CD4-positive, alpha-beta T cell (primary cell): ENCODE measurements at regions not wholly inside any gene's neighbourhood (a gene's known extent, or its start where the extent isn't known, plus 50 kb on each side); places are given as distances from the start of the nearest gene placed in this dataset.

ENCODE experiments used
- ATAC-seq: fragments of 200-7000 bp; cut with Tn5 transposase; one replicate; pipeline ENCODE4 v1.10.0; 2022; ENCODE audit warnings: mild to moderate bottlenecking; ENCODE audit not compliant: poor library complexity
- CTCF ChIA-PET: fragments of 350-600 bp; sonication (Branson Sonifier 250); formaldehyde crosslinking; loops from one replicate; lab custom pipeline; 2021; ENCODE audit warnings: antibody characterized with exemption, inconsistent platforms; lab: Charles Lee
- POLR2A ChIA-PET: fragments of 350-600 bp; sonication (Branson Sonifier 250); formaldehyde crosslinking; loops from one replicate; lab custom pipeline; 2021; ENCODE audit warnings: antibody characterized with exemption, inconsistent platforms; lab: Charles Lee
- DNase-seq, 14 experiments: peaks; one replicate each; pipeline ENCODE4 v3.0.0-alpha.2; 2013 to 2020; ENCODE audit warnings: mixed read lengths in 2 of 14
- H3K27ac ChIP-seq, 2 donors: one replicate each; pipeline versions ENCODE4 v1.5.1 to v1.7.0; 2013; ENCODE audit warnings: low read length in 2 of 2, low read depth in 1 of 2, mild to moderate bottlenecking in 1 of 2
- H3K27me3 ChIP-seq, 2 experiments: 1 replicate in 1 of 2; 2 replicates in 1 of 2; pipeline versions ENCODE4 v1.6.1 to v1.7.0; 2013; ENCODE audit warnings: low read length in 2 of 2, control low read depth in 1 of 2, mild to moderate bottlenecking in 1 of 2, moderate library complexity in 1 of 2; ENCODE audit not compliant: insufficient read depth in 2 of 2, control insufficient read depth in 1 of 2
- H3K36me3 ChIP-seq: one replicate; pipeline ENCODE4 v1.6.1; 2013; ENCODE audit warnings: low read length, control low read depth; ENCODE audit not compliant: insufficient read depth
- H3K4me1 ChIP-seq: one replicate; pipeline ENCODE4 v1.6.1; 2013; ENCODE audit warnings: low read length, control low read depth; ENCODE audit not compliant: insufficient read depth
- H3K4me3 ChIP-seq: one replicate; pipeline ENCODE4 v1.5.1; 2013; ENCODE audit warnings: mild to moderate bottlenecking, low read length, moderate library complexity
- H3K9me3 ChIP-seq, 2 experiments: 1 replicate in 1 of 2; 2 replicates in 1 of 2; pipeline versions ENCODE4 v1.6.1 to v1.7.0; 2013; ENCODE audit warnings: low read length in 2 of 2, mild to moderate bottlenecking in 2 of 2, control low read depth in 1 of 2, moderate library complexity in 1 of 2; ENCODE audit not compliant: control insufficient read depth in 1 of 2, insufficient read depth in 1 of 2
- H3K27ac Mint-ChIP-seq: one replicate; pipeline ENCODE4 v1.8.0; 2020; ENCODE audit warnings: mixed read lengths
- H3K27me3 Mint-ChIP-seq: one replicate; pipeline ENCODE4 v1.8.0; 2021; ENCODE audit warnings: mixed read lengths
- H3K36me3 Mint-ChIP-seq: one replicate; pipeline ENCODE4 v1.8.0; 2021; ENCODE audit warnings: low read depth, mixed read lengths
- H3K4me1 Mint-ChIP-seq: one replicate; pipeline ENCODE4 v1.8.0; 2021; ENCODE audit warnings: low read depth, mixed read lengths
- H3K4me3 Mint-ChIP-seq: one replicate; pipeline ENCODE4 v1.8.0; 2020; ENCODE audit warnings: mild to moderate bottlenecking, mixed read lengths
- H3K9me3 Mint-ChIP-seq: one replicate; pipeline ENCODE4 v1.8.0; 2020; ENCODE audit warnings: mixed read lengths
- intact Hi-C, 2 experiments: fragments of 100-400 bp; cut with DNase I in 1 of 2; cut with micrococcal nuclease in 1 of 2; formaldehyde crosslinking; loops; one replicate each; pipeline versions ENCODE4 v1.15.1 to v1.9.0; 2023 to 2025; cut with DNase I, micrococcal nuclease
- TF ChIP-seq, protein P1 (sequence below): fragments of 200-600 bp; IDR thresholded peaks from one replicate; pipeline ENCODE4 v1.8.0; 2022; ENCODE audit warnings: antibody characterized with exemption, mild to moderate bottlenecking

GRCh38 chr11:134584706-134585445 lies 172.8 kb upstream of the B3GAT1 start:
- peaks cover 38% of the 10 kb centered on the region for H3K27me3 Mint-ChIP-seq

DNA sequence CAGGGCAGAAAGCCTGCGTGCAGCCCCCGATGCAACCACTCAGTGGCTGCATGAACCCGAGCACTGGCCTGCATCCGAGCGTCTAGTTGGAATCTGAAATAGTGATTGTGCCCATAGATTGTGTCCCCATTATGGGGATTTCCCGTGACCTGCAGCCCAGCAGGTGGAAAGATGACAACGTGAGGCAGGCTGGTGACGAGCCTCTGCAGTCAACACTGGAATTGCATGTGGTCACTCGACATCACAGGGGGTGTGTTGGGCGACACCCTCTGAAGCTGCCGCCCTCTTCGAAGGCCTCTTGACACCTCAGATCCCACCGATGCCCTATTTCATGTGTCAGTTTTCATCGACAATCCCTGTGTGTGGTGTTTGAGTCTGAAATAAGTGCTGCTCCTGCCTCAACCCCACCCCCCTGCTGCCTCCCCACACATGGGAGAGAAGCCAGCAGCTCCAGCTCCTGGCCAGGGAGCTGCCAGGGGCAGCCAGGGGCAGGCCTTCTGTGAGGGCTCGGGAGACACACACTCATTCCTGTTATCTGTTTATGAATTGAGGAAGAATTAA lies 172.0 kb upstream of the B3GAT1 start:
- no peaks in the 10 kb centered on the region for H3K9me3 Mint-ChIP-seq
- Histone ChIP-seq H3K36me3 (no peaks in the 10 kb centered on the region), H3K9me3 (peaks cover 0 to 6% of the 10 kb centered on the region in 2 experiments), H3K4me1 (no peaks in the 10 kb centered on the region), H3K4me3 (no peak overlapping the region), H3K27ac (no peak overlapping the region), H3K27me3 (peaks cover 0 to 7% of the 10 kb centered on the region in 2 experiments)
- TF ChIP-seq, protein P1, sequence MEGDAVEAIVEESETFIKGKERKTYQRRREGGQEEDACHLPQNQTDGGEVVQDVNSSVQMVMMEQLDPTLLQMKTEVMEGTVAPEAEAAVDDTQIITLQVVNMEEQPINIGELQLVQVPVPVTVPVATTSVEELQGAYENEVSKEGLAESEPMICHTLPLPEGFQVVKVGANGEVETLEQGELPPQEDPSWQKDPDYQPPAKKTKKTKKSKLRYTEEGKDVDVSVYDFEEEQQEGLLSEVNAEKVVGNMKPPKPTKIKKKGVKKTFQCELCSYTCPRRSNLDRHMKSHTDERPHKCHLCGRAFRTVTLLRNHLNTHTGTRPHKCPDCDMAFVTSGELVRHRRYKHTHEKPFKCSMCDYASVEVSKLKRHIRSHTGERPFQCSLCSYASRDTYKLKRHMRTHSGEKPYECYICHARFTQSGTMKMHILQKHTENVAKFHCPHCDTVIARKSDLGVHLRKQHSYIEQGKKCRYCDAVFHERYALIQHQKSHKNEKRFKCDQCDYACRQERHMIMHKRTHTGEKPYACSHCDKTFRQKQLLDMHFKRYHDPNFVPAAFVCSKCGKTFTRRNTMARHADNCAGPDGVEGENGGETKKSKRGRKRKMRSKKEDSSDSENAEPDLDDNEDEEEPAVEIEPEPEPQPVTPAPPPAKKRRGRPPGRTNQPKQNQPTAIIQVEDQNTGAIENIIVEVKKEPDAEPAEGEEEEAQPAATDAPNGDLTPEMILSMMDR: no peak
- intact Hi-C loops: no loop called here
- DNase-seq (no peak), ATAC-seq (no peak)
- peaks cover 6% of the 10 kb centered on the region for H3K4me1 Mint-ChIP-seq
- ChIA-PET CTCF (no interaction called here), POLR2A (no interaction called here)
- peaks cover 37% of the 10 kb centered on the region for H3K27me3 Mint-ChIP-seq
- no peaks in the 10 kb centered on the region for H3K36me3 Mint-ChIP-seq
- no peak overlapping the region for H3K4me3 Mint-ChIP-seq
- no peak overlapping the region for H3K27ac Mint-ChIP-seq

More at GRCh38 chr11:134584706-134585445, 172.8 kb upstream of the B3GAT1 start:
- H3K27me3 ChIP-seq: peaks cover 0 to 4% of the 10 kb centered on the region in 2 experiments
- no peak overlapping the region for H3K27ac Mint-ChIP-seq
- no peak overlapping the region for H3K4me3 ChIP-seq
- CTCF ChIA-PET: no interaction called here
- H3K9me3 ChIP-seq: peaks cover 0 to 6% of the 10 kb centered on the region in 2 experiments
- H3K4me1 Mint-ChIP-seq: peaks cover 6% of the 10 kb centered on the region
- H3K36me3 ChIP-seq: no peaks in the 10 kb centered on the region
- TF ChIP-seq, protein P1: no peak
- DNase-seq (no peak), ATAC-seq (no peak)
- intact Hi-C loops: no loop called here
- H3K4me1 ChIP-seq: no peaks in the 10 kb centered on the region
- no peak overlapping the region for H3K4me3 Mint-ChIP-seq
- no peak overlapping the region for H3K27ac ChIP-seq
- H3K9me3 Mint-ChIP-seq: no peaks in the 10 kb centered on the region
- H3K36me3 Mint-ChIP-seq: no peaks in the 10 kb centered on the region
- POLR2A ChIA-PET: no interaction called here

DNA sequence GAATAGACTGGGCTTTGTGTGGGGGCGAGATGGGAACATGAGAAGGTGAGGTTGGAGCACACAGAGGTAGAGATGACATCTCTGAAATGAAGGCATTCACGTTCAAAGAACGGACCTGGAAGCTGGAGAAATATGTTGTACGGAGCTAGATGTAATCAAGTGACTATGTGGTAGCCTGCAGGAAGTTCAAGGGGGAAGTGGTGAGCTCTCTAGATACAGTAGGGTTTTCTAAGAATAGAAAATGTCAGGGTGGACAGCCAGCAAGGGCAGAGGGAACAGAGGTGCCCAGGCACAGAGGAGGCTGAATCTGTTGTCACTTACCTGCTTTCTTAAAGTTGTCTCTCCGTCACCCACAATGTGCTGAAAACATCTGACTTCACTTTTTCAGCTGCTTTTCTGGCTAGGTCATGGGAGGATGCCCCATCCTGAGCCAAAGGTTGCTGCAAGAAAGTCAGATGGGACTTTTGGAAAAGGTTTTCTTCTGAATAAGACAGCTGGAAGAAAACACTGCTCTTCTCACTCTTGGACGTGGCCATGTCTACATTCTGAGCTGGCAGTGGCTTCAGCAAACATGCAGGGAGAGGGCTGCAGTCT lies 171.5 kb upstream of the B3GAT1 start:
- CTCF ChIA-PET: no interaction called here
- intact Hi-C loops: no loop called here
- Histone ChIP-seq H3K9me3 (peaks cover 0 to 6% of the 10 kb centered on the region in 2 experiments), H3K36me3 (no peaks in the 10 kb centered on the region), H3K27ac (no peak overlapping the region), H3K27me3 (peaks cover 0 to 7% of the 10 kb centered on the region in 2 experiments), H3K4me1 (no peaks in the 10 kb centered on the region), H3K4me3 (no peak overlapping the region)
- Mint-ChIP-seq H3K9me3 (no peaks in the 10 kb centered on the region), H3K36me3 (no peaks in the 10 kb centered on the region), H3K27me3 (peaks cover 37% of the 10 kb centered on the region), H3K27ac (no peak overlapping the region), H3K4me1 (peaks cover 6% of the 10 kb centered on the region), H3K4me3 (no peak overlapping the region)
- no peak for ATAC-seq
- DNase-seq: peak in 1 of 14 experiments; percentile 41
- TF ChIP-seq, protein P1: no peak
- POLR2A ChIA-PET: no interaction called here
